Superior temporal gyrus (tissue), 1 donor: ENCODE measurements at regions not wholly inside any gene's neighbourhood (a gene's known extent, or its start where the extent isn't known, plus 50 kb on each side); places are given as distances from the start of the nearest gene placed in this dataset.
A peak's percentile ranks its signal among the peaks of the same experiment; 100 is the strongest.
"Not testable (repeated sequence)": the region's sequence is repeated elsewhere in the genome, so short reads cannot be mapped to it uniquely, and the experiment has no call there.

Source experiments
- DNase-seq: peaks from one replicate; pipeline ENCODE4 v3.0.0-alpha.2; 2016; ENCODE audit errors: extremely low spot score

GRCh38 chr18:38237796-38238195, 672.2 kb upstream of the CELF4 start:
- DNase-seq, result no peak

DNA sequence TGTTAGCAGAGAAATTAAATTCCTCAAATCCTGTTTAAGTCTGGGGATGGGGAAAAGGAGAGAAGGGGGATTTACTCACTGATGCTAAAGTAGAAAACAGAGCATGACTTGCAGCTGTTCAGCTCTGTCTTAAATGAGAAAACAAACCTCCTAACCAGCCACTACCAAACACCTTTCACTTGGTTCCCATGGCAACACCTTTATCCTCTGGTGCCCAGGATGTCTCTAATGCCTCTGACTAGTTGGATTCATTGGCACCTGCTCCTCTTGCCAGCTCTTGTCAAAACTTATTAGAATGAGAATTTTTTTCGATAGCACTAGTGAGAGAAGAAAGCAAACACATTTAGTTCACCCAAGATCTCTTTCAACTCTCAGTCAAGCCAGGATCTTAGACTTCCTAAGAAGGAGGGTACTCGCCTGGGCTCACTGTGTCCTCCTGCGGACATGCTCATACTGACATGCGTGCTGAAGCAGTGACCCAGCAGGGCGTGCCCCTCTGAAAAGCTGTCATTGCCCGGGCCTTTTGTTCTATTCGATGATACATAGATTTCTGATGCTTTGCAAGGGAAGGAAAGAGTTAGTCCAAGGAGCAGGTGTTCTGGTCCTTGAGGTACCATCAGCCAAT, 656.0 kb upstream of the CELF4 start:
- DNase-seq, result no peak

DNA sequence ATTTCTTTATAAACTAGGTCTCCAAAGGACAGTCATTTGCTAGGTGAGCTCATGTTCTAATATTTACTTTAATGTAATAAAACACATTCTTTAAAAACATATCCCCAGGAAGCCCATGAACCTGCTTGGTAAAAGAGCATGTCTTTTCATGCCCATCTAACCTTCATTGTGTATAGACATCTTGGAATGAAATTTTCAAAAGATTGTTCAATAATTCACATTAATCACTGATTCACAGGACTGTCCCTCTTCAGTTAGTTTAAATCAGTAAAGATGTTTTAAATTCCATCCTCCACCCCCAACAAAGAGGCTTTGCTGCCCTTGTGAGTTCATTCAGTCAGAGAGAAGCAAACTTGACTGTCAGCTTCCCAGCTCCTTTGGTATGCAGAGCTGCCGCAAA, 633.4 kb upstream of the CELF4 start:
- no peak for DNase-seq

DNA sequence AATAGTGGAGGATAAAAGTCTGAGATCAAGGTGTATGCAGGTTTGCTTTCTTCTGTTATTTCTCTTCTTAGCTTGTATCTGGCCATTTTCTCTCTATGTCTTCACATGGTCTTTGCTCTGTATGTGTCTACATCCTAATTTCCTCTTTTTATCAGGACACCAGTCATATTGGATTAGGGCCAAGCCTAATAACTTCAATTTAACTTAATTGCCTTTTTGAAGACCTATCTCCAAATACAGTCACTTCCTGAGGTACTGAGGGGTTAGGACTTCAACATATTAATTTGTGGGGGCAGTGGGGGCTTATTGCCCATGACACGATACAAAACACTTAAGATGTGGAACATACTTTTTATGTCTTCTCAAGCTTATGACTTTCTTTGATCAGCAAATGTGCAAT, 632.9 kb upstream of the CELF4 start:
- no peak for DNase-seq

DNA sequence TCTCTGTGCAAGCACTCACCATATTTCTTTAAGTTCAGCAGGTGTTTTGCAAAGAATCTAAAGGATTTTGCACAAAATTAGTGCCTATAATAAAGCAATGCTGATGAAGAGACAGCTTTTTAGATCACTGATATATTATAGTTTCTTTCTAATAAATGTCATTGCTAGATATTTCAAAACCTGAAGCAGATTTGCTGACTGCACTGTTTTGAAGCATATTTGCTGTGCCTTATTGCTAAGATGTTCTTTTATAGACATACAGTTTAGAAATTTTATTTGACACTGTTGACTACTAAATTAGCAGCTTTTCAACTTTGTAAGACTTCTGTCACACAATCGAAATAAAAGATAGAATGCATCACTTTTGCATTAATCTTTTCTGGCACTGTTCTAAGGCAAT, 620.9 kb upstream of the CELF4 start:
- no peak for DNase-seq

- DNase-seq, result peak; percentile 25
Measured at GRCh38 chr18:38174594-38174993, 609.0 kb upstream of the CELF4 start.

- DNase-seq, result no peak
Measured at GRCh38 chr18:38174173-38174572, 608.6 kb upstream of the CELF4 start.

DNA sequence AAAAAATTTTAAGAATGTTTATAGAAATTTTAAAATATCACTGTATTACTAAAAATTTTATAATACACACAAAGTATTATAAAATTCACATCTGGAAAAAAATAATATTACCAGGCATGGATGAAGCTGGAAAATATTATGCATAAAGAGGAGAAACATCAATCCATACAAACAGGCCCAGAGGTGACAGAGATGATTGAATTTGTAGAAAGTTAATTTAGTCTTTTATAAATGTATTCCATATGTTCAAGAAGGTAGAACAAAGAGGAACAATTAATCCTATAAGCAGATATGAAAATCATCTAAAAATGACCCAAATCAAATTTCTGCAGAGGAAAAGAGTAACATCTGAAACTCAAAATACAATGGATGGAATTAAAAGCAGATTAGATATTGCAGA, 605.2 kb upstream of the CELF4 start:
- DNase-seq, result no peak

DNA sequence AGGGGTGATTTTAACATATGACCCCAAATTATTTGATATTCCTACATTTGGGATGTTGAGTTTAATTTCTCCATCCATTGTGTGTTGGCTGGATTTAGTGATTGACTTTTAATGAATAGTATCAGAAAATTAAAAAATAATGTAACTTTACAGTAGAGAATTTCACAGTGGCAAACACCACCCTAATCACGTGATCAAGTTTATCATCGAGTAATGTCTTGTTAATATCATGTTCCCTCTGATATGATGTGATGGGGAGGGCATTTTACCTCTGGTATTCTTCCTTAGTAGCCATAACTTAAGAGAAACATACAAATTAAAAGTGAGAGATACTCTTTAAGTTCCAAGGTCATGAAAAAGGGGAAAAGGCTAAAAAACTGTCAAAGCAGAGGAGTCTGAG, 602.0 kb upstream of the CELF4 start:
- DNase-seq, result no peak

- not testable (repeated sequence) for DNase-seq
Measured at GRCh38 chr18:38153116-38153515, 587.5 kb upstream of the CELF4 start.

DNA sequence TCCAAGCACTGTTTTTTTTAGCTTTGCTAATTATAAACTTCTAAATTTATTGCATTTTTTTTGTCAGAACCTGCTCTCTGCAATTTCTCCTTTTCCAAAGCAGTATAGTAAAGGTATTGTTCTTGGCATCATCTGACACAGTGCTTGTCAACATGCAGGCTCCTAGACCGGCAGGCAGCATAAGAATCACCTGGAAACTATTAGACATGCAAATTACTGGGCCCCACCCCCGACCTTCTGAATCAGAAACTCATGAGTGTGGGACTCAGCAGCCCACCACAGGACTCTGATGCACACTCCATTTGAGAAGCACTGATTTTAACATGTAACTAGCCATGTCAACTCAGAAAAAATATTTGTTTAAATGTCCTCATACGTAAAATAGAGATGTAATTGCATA, 551.1 kb upstream of the CELF4 start:
- DNase-seq, result no peak

DNA sequence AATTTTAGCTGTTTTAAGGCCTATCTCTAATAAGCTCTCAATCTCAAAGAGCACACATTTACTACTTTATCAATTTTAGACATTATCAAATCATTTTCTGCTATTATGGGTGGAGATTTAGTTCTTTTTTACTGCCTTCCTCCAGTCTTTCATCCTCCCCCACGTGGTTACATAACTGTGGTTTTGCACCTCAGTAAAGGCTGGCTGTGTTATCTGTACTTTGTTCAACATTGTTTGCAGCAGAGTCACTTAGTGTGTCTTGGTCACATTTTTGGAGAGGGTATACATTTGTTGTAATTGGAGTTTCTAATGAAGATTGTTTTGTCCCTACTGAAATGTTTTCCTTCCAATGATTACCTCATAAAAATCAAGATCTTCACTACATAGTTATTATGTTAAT, 549.6 kb upstream of the CELF4 start:
- no peak for DNase-seq

GRCh38 chr18:38087538-38087937, 521.9 kb upstream of the CELF4 start:
- DNase-seq, result no peak

GRCh38 chr18:38081516-38081915, 515.9 kb upstream of the CELF4 start:
- DNase-seq, result no peak

DNA sequence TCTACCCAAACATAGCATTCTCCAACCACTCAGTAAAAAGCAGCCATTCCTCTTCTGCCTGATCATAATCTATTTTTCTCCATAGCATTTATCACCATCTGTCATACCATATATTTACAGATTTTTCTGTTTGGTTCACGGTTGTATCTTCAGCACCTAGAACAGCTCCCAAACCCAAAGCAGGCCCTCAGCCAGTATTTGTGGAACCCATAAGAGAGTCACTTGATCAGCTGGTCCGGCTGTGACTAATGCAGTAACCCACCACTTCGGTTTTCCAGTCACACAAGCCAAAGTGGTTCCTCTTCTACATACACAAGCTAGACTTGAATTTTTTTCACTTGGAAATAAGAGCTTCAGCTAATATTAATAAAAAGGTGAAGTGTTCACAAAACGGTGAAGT, 511.6 kb upstream of the CELF4 start:
- DNase-seq, result no peak

- DNase-seq, result no peak
Measured at GRCh38 chr18:38076346-38077070, 510.9 kb upstream of the CELF4 start.

DNA sequence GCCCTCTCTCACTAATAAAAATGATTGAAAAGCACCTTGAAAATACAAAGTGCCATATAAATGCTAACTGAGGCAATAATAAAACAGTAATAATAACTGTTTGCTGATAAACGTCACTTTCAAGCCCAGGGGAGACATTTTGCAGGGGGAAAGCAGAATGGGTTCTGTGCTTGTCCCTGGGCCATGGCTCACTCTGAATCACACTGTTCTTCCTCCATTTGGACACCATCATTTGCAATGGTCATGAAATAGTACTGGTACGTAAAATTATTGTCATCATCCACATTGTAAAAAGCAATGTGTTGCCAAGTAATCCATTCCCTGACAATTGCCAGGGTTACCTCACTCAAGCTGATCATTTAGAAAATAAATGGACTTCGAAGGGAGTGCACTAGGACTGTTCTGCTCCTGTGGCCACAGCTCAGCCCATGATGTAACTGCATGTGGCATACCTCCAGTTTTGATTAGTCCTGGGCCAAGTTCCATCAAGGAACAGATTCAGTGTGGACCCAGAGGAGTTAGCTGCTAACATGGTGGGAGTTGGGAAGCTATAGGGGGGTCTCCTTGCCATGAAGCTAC, 508.8 kb upstream of the CELF4 start:
- DNase-seq, result no peak

- DNase-seq, result no peak
Measured at GRCh38 chr18:38067821-38068220, 502.2 kb upstream of the CELF4 start.

DNA sequence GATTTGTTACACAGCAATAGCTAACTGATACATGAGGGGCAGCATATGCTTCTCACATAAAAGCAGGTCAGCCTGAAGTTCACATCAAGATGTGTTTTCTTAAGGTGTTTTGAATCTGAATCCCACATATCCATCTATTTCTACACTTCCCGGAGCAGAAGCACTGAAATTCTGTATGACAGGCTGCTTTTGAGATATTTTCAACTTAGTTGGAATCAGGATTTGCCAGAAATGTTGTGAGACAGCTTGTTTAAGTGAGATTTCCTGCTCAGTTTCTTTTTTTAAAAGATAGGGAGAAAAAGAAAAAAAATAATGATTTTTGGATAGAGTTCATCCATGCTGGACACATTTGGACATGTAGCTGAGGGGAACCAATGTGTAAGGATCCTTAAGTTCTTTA, 501.5 kb upstream of the CELF4 start:
- DNase-seq, result no peak

GRCh38 chr18:38052879-38053590, 487.4 kb upstream of the CELF4 start:
- DNase-seq, result no peak

DNA sequence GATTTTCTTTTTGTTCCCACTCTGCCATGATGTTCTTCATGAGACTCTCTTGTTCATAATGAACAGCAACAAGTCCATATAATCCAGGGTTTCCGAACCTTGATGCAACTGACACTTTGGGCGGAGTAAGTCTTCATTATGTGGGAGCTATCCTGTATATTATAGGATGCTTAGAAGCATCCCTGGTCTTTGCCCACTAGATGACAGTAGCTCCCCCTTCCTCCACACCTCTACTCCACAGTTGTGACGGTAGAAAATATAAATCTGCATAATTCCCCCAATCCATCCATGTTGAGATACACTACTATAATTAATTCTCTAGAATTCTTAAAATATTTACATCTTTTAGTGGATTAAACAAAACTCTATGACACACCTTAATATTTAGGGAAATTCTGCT, 482.2 kb upstream of the CELF4 start:
- no peak for DNase-seq

- DNase-seq, result no peak
Measured at GRCh38 chr18:38046651-38047050, 481.1 kb upstream of the CELF4 start.

DNA sequence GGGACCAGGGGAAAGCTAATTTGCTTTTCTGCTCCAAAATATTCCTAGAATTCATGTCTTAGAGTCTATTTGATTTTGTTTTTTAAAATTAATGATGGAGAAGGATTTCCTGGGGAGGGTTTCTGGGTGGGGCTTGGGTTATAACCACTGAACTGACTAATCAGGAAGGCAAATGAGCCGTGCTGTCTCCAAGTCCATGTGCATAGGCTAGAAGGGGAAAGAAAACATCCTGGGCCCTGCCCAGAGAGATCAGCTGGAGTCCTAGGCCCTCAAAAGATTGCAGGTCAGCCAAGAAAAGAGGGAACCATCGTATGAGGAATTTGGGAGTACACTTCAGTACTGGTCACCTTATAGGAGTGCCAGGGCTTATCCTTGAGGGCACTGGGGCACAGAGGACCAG, 480.2 kb upstream of the CELF4 start:
- DNase-seq, result no peak
